Non-pigmented ciliary epithelial cell (primary cell): ENCODE measurements at regions not wholly inside any gene's neighbourhood (a gene's known extent, or its start where the extent isn't known, plus 50 kb on each side); places are given as distances from the start of the nearest gene placed in this dataset.

ENCODE experiments used
- DNase-seq: peaks from one replicate; pipeline ENCODE4 v3.0.0-alpha.2; 2010; ENCODE audit warnings: low read depth

DNA sequence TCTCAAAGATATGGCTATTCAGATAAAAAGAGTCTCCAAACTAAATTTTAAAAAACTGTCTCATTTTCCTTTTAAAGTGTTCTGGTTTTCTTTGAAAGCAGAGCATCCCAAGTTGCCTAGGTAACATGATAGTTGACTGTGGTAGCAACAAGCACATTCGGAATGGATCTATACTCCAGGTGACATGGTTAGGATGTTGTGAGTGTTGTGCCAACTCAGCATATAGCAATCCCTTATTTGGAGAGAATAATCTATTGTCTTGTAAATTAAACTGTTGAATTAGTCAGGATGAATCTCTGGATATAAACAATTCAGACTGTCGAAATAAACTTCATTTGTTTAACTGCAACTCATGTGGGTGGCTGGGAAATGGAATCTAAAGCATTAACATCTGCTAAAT, 418.6 kb downstream of the TUSC7 start:
- no peak for DNase-seq

DNA sequence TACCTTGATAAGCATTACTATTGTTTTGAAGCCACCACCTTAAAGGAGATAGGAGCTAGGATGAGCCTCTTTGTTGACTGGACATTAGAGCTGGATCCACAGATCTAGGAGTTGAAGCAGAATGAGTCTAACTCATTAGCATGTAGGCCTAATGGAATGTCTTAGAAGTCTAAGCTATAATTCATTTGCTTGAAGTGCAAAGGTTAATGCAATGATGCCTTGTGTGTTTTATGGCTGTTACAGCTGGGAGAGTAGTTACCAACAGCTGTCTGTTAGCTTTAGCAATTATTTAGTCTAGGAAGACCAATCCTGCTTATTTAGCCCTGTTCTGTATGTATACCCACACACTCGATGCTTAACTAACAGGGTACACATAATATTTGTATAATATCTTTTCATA, 419.3 kb downstream of the TUSC7 start:
- no peak for DNase-seq

DNA sequence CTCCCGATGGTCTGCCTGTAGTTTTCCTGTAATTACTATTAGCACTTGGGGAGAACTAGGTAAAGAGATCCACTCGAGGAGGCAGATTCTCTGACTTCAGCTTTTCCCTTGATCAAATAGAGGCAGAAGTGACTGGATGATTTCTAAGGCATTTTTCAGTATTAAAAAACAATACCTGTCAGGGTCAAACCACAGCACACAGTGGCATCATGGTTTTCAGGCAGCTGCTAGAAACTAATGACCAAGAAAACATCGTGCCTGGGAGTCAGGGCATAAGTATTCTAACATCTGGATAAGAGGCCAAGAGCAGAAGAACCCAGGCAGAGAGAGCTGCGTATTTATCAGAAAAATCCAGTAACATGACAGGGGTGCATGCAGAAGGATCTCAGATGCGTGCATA, 419.9 kb downstream of the TUSC7 start:
- no peak for DNase-seq

DNA sequence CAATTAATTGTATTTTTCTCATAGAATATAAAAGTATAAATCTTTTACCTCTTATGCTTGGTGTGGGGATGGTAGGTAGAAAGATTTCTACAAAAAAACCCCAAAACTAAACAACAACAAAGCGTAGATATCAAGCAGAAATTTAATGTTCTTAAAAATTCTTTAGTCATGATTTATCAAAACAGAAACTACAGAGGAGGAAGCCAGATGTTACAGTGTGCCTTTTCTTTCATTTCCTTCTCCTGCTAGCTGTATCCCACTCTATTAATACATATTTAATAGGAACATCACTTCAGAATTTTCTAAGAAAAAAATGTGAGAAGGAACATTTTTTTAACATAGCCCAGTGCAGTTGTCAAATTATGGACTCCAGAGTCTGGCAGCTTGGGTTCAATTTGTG, 420.6 kb downstream of the TUSC7 start:
- DNase-seq: no peak

DNA sequence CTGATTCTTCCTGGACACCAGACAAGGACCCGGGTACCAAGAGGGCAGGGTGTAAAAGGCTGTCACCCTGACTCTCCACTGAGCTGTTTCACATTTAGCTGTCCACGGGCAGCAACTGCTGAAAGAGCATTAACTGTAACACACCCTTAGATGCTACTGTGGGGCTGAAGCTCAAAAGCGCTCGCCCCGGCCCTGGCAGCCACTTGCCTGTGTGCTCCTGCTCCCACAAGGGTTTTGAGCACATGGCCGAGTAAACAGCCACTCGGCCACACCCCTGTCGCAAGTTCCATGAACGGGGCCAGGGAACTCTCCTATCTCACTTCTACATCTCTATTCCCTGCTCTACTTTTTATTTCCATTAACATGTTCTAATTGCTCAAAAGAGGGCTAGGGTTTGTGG, 421.7 kb downstream of the TUSC7 start:
- no peak for DNase-seq

DNA sequence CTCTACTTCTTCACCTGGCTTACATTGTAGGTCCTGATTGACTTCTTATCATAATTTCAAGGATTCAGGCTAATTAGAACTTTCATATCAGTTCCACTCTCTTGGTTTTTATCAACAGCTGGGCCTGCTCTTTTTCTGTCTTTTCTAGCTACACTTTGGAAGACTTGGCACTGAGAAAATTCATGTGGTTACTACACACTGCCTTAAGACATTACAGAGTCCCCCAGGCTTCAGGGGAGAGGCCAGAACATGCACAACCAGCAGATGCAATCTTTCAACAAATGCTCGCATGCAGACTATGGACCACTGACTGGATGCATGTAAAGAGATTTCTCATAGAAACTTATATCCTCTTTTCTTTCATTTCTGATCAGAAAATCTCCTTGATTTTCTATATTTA, 423.5 kb downstream of the TUSC7 start:
- DNase-seq: no peak

DNA sequence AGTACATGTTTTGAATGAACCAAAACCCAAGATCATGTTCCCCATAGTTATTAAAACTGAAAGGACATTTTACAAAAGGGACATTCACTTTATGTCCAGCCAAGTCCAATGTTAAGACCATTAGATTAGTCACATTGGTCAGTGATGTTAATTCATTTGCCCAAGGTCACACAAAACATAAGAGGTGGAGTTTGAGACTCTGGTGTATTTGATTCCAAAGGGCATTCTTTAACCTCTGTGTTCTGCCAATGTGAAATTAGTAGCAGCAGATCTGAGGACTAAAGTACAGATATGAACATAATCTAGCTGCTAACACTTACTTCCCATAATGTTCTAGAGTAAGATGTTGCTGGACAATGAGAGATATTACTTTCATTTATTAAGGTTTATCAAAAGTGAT, 425.6 kb downstream of the TUSC7 start:
- no peak for DNase-seq

DNA sequence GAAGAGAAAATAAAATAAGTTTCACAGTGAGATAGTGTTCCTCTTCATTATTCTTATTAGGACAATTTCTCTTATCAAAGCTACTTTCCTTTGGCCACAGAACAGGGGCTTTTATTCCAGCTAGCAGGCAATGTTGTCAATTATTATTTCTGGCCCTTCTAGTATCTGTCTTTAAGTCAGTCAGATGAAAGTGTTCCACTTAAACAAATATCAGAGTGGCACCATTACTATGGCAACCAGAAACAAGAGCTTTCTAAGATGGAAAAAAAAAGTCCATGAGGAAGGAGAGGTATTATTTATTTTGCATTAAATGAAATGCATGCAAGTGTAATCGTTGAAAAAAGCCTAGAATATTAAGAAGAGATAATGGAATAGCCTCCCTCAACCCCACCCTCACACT, 426.4 kb downstream of the TUSC7 start:
- DNase-seq: no peak

DNA sequence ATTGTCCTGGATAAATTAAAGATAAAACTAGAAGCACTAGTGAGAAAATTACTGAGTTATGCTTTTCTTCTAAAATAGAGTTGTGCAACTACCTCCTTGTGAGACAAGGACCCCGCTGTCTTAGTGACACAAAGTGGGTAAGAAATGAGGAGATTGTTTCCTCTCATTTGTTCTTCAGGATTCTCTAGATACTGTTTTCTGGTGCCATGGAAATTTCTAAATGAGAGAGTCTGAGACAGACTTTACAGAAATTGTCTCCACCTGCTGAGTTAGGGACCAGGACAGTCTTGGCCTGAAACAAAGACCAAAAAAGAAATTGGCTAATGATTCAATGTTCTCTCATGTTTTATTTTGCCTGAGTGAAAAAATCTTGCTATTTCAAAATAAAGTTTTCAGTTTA, 427.5 kb downstream of the TUSC7 start:
- no peak for DNase-seq

DNA sequence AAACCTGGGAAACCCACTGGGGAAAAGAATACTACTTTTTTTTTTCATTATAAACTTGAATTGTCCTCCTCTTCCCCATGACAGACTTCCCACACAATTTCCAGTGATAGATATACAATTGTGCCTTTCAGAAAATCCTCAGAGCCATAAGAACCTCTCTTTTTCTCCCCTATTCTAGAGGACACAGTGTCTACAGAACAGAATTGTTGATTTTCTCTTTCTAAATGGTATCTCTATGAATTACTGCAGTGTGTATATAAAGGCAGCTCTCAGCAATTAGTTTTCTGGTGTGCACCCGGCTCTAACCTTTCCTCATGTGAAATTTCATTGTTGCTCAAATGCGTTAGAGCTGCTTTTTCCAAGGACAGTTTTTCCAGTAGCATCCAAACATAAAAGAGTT, 430.1 kb downstream of the TUSC7 start:
- DNase-seq: no peak

DNA sequence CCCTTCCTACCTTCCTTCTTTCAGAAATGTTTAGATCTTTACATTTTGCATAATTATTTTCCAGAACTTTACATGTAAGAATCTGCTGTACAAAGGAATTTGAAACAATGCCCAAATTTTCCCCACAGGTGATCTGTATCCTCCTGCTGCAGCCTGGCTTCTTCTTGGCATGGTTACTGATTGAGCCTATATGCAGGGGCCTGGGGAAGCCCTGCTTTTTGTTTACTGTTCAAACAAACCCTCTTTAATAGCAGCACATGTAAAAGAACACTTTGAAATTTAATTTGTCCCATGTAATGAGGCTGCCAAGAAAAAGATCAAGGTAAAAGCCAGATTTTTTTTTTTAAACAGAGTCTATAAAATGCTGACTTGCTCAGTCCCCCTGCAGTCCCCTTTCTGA, 432.2 kb downstream of the TUSC7 start:
- DNase-seq: no peak

DNA sequence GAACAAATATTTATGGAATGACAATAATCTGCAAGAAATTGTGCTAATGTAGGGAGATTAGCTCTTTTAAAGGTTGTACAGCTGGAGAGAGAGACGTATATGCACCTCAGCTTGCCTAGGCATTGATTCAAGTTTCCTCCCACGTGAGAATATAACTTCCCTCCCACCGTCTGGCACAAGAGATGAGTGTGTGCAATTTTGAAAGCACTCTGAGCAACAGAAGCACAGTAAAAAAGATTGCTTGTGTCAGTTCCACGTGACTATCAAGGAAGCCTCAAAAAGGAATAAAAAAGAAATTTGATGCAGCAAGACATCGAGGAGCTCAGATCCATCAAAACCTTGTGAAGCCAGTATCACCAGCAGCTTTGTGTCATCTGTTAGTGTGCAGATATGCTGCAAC, 435.3 kb downstream of the TUSC7 start:
- DNase-seq: no peak

DNA sequence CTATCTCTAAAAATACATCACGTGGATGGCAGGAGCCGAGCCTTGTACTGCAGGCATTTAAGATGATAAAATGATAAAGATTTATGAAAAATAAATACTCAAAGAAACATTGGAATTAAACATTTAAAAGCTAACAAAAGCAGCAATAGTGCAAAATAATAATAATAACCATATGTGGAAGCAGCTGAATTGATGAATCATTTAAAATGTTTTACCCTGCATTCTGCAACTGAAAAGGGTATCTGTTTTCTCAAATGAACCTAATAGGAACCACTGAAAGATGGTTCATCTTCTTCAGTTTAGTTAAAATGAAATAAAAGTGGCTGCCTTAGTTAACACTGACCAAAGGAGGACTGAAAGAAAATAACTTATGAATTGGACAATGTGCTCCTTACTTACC, 436.1 kb downstream of the TUSC7 start:
- DNase-seq: no peak

DNA sequence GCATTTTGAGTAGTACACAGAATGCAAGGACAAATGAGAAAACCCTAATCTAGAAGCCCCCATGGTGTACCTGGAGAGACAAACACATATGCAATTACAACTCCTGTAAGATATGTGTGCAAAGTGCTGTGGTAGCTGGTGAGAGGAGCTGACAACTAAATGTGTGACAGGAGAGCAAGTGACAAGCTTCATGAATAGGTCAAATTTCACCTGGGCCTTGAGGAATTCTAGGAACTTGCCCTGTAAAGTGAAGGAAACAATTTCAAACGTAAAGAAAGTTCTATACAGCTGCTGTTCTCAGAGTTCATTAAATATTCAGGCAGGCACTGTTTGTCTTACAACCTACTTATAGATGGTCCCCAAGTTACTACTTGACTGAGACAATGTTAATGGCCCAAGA, 437.0 kb downstream of the TUSC7 start:
- DNase-seq: no peak

DNA sequence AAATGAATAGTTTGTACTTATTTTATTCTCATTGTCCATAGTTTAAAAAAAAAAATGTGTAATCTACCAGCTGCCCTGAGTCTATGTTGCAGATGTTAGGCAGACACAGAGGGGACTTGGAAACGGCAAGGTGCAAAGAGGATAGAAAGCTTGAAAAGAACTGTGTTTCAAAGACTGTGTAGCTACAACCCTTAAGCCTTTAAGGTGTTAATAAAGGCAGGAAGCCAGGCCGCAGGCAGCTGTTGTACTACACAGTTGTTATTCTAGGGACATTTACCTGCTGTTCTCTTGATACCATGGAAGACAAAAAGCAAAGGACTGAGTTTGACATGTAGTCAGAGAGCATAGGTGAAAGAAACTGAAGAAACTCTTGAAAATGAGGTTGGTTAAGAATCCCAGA, 440.0 kb downstream of the TUSC7 start:
- DNase-seq: no peak

DNA sequence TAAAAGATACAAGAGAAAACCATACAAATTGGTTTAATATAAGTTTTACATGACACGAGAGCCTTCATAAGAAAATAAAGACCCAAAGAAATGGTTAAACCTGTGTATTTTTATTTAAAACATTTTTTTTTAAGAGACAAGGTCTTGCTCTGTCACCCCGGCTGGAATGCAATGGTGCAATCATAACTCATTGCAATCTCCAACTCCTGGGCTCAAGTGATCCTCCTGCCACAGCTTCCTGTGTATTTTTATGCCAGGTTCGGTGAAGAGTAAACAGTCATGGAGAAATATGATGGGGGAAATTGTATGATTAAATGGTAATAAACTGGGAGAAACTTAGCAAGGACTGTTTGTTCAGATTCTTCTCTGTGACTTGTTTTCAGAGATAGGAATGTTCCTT, 441.0 kb downstream of the TUSC7 start:
- no peak for DNase-seq

DNA sequence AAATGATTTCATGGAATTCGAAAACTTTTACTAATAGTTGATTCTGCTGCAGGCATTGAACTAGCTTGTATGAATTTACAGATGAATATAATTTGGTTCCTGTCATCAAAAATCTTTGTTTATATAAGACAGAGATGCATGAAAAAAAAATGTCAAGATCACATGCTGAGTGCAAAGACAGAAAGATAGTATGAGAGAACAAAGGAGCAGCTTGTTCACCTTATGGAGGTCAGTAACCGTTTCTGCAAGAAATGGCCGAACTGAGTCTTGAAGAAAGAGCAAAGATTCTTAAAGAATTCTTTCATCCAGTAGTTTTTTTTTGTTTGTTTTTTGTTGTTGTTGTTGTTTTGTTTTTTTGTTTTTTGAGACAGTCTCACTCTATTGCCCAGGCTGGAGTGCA, 450.6 kb downstream of the TUSC7 start:
- DNase-seq: no peak

DNA sequence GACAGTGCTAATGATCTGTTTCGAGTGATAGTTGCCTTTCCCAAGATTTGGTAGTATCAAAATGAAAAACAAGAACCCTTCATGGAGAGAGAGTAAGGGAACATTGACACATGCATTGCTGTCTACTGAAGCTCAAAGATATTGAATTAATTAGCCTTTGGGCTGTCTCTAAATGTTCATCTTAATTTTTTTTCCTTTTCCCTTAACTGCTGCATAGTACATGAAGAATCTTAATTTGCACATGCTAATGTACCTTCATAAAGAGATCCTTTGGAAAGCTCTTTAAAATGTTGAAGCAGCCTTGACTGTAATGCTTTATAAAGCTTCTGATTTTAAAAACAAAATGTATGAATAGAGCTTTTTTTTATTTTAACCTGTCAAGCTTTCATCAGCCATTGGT, 452.2 kb downstream of the TUSC7 start:
- DNase-seq: no peak

DNA sequence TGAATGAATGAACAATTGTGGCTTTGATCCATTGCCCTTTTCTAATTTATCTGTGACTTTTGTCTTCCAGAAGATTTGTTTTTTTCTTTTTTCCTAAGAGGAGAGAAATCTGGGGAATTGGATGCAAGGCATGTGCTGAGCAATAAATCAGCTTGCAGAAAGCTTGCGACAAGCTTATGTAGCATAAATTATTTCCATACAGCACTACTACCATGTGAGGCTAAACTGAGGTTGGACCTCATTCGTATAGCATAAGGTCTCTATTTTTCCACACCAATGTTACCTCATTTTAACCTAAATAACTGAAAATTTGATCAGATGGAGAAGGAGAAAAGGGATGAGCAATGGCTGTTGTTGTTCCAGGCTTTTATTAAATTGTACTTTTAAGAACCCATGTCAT, 455.6 kb downstream of the TUSC7 start:
- DNase-seq: no peak

DNA sequence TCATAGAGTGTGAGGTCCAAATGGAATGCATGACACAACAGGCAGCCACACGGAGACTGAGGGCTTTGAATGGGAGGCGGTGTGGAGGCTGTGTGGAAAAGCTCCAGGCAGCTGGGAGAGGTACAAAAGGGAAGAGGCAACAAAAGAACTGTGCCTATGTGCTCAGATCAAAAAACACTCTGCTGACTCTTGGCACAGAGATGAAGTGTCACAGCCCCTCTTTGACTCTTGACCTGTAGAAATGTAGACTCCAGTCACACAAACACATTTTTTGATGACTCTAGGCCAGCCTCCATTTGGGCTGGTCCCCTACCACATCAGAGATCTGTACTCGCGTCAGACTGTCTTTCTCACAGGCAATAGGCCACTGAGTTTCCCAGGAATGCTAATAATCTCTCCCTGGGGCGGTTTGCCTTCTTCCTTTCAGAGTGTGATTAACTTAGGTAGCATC, 456.0 kb downstream of the TUSC7 start:
- DNase-seq: no peak

DNA sequence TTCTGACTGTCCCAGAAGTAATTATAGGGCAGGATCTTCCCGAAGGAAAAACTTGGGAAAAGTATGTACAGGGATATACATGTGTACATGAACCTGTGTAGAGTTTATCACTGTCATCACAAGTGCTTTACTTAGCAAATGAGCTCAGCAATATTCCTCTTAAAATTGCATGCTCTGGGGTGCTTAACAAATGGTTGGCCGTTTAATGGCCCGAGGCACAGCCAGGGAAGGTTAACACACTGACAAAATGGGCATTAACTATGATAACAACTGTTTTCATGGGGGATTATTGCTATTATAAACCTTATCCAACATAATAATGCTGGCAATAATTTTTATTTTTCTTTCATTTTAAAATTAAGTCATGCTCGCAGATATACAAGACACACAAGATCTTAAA, 459.3 kb downstream of the TUSC7 start:
- no peak for DNase-seq

DNA sequence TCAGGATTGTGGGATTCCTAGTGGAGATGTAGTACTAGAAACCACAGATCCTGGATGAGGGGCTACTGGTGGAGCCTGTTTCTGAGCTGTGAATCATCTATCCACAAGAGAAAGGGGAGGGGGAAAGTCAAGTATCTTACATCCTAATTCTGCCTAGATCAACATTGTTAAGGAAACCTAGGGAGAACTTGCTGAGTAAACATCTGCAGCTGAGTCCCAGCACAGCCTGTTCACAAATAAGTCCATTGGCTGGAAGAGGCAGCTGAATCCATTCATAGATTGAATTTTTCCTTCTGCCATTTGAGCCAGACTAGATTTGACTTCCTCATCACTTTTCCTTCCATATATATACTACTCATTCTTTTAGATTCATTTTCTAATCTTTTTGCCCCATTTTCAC, 460.5 kb downstream of the TUSC7 start:
- no peak for DNase-seq

DNA sequence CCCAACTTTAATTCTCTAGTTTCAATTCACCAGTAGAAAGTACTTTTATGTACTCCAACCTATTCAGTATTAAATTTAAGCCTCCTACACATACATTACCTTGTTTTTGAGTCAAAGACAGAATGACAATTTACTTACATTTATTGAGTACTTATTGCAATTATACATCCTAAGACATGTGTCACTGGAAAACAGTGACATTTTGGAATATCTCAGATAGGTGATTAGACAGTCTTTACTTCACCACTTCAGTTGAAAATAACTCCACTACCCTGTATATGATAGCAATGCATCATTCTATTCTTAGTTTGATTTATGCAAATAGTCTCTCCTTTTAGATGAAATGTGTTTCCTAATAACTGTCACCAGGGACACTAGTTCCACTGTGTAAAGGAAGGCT, 461.5 kb downstream of the TUSC7 start:
- DNase-seq: no peak

DNA sequence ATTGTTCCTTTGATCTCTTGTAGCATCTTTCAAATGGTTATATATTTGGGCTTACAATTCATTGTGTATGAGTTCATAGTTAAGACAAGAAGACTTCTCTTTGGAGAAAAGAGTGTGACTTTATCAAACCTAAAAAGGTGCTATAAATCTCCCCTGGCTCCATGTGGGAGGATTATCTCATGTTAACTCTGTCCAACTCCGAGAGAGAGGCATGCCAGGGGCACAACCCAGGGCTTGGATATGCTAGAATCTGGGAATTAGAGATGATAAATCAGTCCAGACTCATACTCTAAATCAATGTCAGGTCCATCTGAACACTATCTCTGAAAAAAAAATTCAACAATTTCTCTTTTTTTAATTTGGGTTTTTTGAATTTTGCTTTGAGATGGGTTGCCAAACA, 462.8 kb downstream of the TUSC7 start:
- no peak for DNase-seq

DNA sequence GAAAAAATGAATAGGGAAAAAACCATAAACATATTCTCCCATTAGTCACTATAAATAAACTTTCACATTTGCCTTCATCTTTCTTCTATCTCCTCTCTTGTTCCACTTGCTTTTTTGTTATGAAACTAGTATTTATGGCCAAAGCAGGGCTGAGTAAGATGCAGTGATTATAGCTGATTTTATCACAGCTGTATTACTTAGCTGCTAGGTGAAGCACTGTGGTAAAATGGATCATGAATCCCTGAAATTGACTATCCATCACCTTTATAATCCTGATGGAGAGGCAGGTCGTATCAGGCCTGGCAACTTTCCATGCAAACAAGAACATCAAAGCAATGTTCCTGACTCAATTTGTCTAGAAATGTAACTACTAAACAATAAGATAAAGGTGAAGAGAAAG, 471.6 kb downstream of the TUSC7 start:
- no peak for DNase-seq
